ENCODE measurements at regions not wholly inside any gene's neighbourhood (a gene's known extent, or its start where the extent isn't known, plus 50 kb on each side); places are given as distances from the start of the nearest gene placed in this dataset.
"Not testable (repeated sequence)": the region's sequence is repeated elsewhere in the genome, so short reads cannot be mapped to it uniquely, and the experiment has no call there.

GRCh38 chr3:6654670-6655069 lies 206.2 kb upstream of the GRM7 start:
- no peak for DNase-seq

GRCh38 chr3:6655275-6655674 lies 205.6 kb upstream of the GRM7 start:
- no peak for DNase-seq

- peak; percentile 7 for DNase-seq
These were observed 203.3 kb upstream of the GRM7 start for GRCh38 chr3:6657591-6657990.

- no peak for DNase-seq
These were observed 193.6 kb upstream of the GRM7 start for GRCh38 chr3:6667354-6667753.

GRCh38 chr3:6671363-6671762 lies 189.6 kb upstream of the GRM7 start:
- DNase-seq: no peak

GRCh38 chr3:6679510-6679909 lies 181.4 kb upstream of the GRM7 start:
- DNase-seq: no peak

- DNase-seq: no peak
These were observed 180.7 kb upstream of the GRM7 start for GRCh38 chr3:6680119-6680806.

- no peak for DNase-seq
These were observed 163.6 kb upstream of the GRM7 start for GRCh38 chr3:6697285-6697684.

- no peak for DNase-seq
These were observed 163.2 kb upstream of the GRM7 start for GRCh38 chr3:6697722-6698121.

GRCh38 chr3:6704817-6705216 lies 156.1 kb upstream of the GRM7 start:
- not testable (repeated sequence) for DNase-seq

- no peak for DNase-seq
These were observed 154.1 kb upstream of the GRM7 start for GRCh38 chr3:6706777-6707176.

- no peak for DNase-seq
These were observed 151.7 kb upstream of the GRM7 start for GRCh38 chr3:6709178-6709577.

GRCh38 chr3:6714962-6715361 lies 146.0 kb upstream of the GRM7 start:
- no peak for DNase-seq

GRCh38 chr3:6716420-6716819 lies 144.5 kb upstream of the GRM7 start:
- DNase-seq: peak; percentile 39

- DNase-seq: peak; percentile 8
These were observed 143.6 kb upstream of the GRM7 start for GRCh38 chr3:6717026-6717943.

GRCh38 chr3:6719999-6720398 lies 140.9 kb upstream of the GRM7 start:
- DNase-seq: no peak

GRCh38 chr3:6721491-6721890 lies 139.4 kb upstream of the GRM7 start:
- no peak for DNase-seq

- no peak for DNase-seq
These were observed 137.7 kb upstream of the GRM7 start for GRCh38 chr3:6723205-6723604.

- no peak for DNase-seq
These were observed 134.1 kb upstream of the GRM7 start for GRCh38 chr3:6726811-6727210.

GRCh38 chr3:6732807-6733206 lies 128.1 kb upstream of the GRM7 start:
- DNase-seq: no peak

- no peak for DNase-seq
These were observed 127.1 kb upstream of the GRM7 start for GRCh38 chr3:6733699-6734394.

GRCh38 chr3:6734395-6734746 lies 126.5 kb upstream of the GRM7 start:
- no peak for DNase-seq

GRCh38 chr3:6736836-6737629 lies 123.9 kb upstream of the GRM7 start:
- no peak for DNase-seq

Data from NCI-H69 (cell line).